MM.1S (cell line): ENCODE measurements at regions not wholly inside any gene's neighbourhood (a gene's known extent, or its start where the extent isn't known, plus 50 kb on each side); places are given as distances from the start of the nearest gene placed in this dataset.

Experiments used
- DNase-seq: peaks from one replicate; pipeline ENCODE4 v3.0.0-alpha.2; 2015
- H2AFZ ChIP-seq: fragments of 300-600 bp; sonication (generic); 2 replicates; pipeline ENCODE4 v1.6.0; 2016; ENCODE audit warnings: antibody characterized with exemption, low read length
- H3F3A ChIP-seq: fragments of 300-600 bp; sonication (generic); 2 replicates; pipeline ENCODE4 v1.6.1; 2016; ENCODE audit warnings: mild to moderate bottlenecking, antibody characterized with exemption, low read length, moderate library complexity, mixed read lengths; ENCODE audit not compliant: insufficient read depth
- H3K27ac ChIP-seq: fragments of 300-600 bp; sonication (generic); 2 replicates; pipeline ENCODE4 v1.5.1; 2016; ENCODE audit warnings: mild to moderate bottlenecking, low read length
- H3K27me3 ChIP-seq: fragments of 300-600 bp; sonication (generic); replicated peaks from 2 replicates; pipeline ENCODE4 v1.6.0; 2016; ENCODE audit warnings: low read length; ENCODE audit not compliant: insufficient read depth
- H3K36me3 ChIP-seq: fragments of 300-600 bp; sonication (generic); replicated peaks from 2 replicates; pipeline ENCODE4 v1.6.1; 2016; ENCODE audit warnings: mild to moderate bottlenecking, low read length, mixed read lengths; ENCODE audit not compliant: insufficient read depth
- H3K4me1 ChIP-seq: fragments of 300-600 bp; sonication (generic); 2 replicates; pipeline ENCODE4 v1.6.1; 2016; ENCODE audit warnings: low read length, mixed read lengths
- H3K4me2 ChIP-seq: fragments of 300-600 bp; sonication (generic); 2 replicates; pipeline ENCODE4 v1.6.0; 2016; ENCODE audit warnings: low read depth, low read length
- H3K4me3 ChIP-seq: fragments of 300-600 bp; sonication (generic); 2 replicates; pipeline ENCODE4 v1.5.1; 2016; ENCODE audit warnings: low read length, mixed read lengths
- H3K79me2 ChIP-seq: fragments of 300-600 bp; sonication (generic); 2 replicates; pipeline ENCODE4 v1.6.1; 2016; ENCODE audit warnings: mixed run types, low read length, mixed read lengths
- H3K9ac ChIP-seq: fragments of 300-600 bp; sonication (generic); 2 replicates; pipeline ENCODE4 v1.6.1; 2016; ENCODE audit warnings: low read length, mixed read lengths
- H3K9me2 ChIP-seq: fragments of 300-600 bp; sonication (generic); replicated peaks from 2 replicates; pipeline ENCODE4 v1.6.1; 2016; ENCODE audit warnings: mild to moderate bottlenecking, low read length, mixed read lengths; ENCODE audit not compliant: insufficient read depth
- H3K9me3 ChIP-seq: fragments of 300-600 bp; sonication (generic); replicated peaks from 2 replicates; pipeline ENCODE4 v1.6.1; 2016; ENCODE audit warnings: mild to moderate bottlenecking, low read length, mixed read lengths; ENCODE audit not compliant: insufficient read depth
- H4K20me1 ChIP-seq: fragments of 300-600 bp; sonication (generic); 2 replicates; pipeline ENCODE4 v1.6.1; 2016; ENCODE audit warnings: mild to moderate bottlenecking, low read length, moderate library complexity, mixed read lengths; ENCODE audit not compliant: insufficient read depth
- CTCF ChIP-seq: fragments of 300-600 bp; sonication (generic); IDR thresholded peaks from 2 replicates; pipeline ENCODE4 v1.5.1; 2016; ENCODE audit warnings: antibody characterized with exemption, low read length, mixed read lengths
- EZH2 ChIP-seq: fragments of 300-600 bp; sonication (generic); optimal IDR thresholded peaks from 2 replicates; pipeline ENCODE3; 2017; ENCODE audit warnings: low read depth, mild to moderate bottlenecking, antibody characterized with exemption, low read length, mixed read lengths
- EZH2phosphoT487 ChIP-seq: fragments of 300-600 bp; sonication (generic); IDR thresholded peaks from 2 replicates; pipeline ENCODE4 v1.6.1; 2018; ENCODE audit warnings: antibody characterized with exemption, low read length

DNA sequence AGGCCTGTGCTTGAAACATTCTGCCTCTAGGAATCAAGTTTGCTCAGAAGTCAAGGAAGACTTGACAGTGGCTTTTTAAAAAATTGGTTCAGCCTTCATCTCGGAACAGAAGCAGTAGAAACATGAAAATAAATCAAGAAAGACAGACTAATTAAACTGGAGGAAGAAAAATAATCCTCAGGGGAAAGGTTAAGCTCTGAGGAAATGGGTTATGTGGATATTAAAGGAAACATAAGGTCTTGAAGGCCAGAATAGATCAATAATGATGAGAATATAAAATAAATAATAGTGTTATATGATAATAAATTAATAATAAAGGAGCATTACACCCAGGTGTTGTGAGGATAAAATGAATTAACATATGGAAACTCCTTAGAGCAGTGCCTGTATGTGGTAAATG is 121.7 kb downstream of the GPR63 start:
- Histone ChIP-seq H3K9ac (no peak overlapping the region), H3K9me3 (no peaks in the 10 kb centered on the region), H3K27ac (no peak overlapping the region), H3K4me3 (no peak overlapping the region), H3K9me2 (no peaks in the 10 kb centered on the region), H3K79me2 (no peaks in the 10 kb centered on the region), H4K20me1 (no peaks in the 10 kb centered on the region), H3K27me3 (no peaks in the 10 kb centered on the region), H3K36me3 (no peaks in the 10 kb centered on the region), H2AFZ (no peak overlapping the region), H3F3A (no peaks in the 10 kb centered on the region), H3K4me1 (no peaks in the 10 kb centered on the region), H3K4me2 (no peak overlapping the region)
- TF ChIP-seq EZH2 (no peak), EZH2phosphoT487 (no peak), CTCF (no peak)
- no peak for DNase-seq

- Histone ChIP-seq H3K79me2 (no peaks in the 10 kb centered on the region), H4K20me1 (no peaks in the 10 kb centered on the region), H3K9ac (no peak overlapping the region), H3K9me3 (no peaks in the 10 kb centered on the region), H3K27ac (no peak overlapping the region), H3K36me3 (no peaks in the 10 kb centered on the region), H3K9me2 (no peaks in the 10 kb centered on the region), H2AFZ (no peak overlapping the region), H3F3A (no peaks in the 10 kb centered on the region), H3K27me3 (no peaks in the 10 kb centered on the region), H3K4me2 (no peak overlapping the region), H3K4me3 (no peak overlapping the region), H3K4me1 (no peaks in the 10 kb centered on the region)
- DNase-seq: no peak
- no peak for TF ChIP-seq CTCF
- no peak for TF ChIP-seq EZH2phosphoT487
- no peak for TF ChIP-seq EZH2
Observed at GRCh38 chr6:96704713-96705112, 132.6 kb downstream of the GPR63 start.

DNA sequence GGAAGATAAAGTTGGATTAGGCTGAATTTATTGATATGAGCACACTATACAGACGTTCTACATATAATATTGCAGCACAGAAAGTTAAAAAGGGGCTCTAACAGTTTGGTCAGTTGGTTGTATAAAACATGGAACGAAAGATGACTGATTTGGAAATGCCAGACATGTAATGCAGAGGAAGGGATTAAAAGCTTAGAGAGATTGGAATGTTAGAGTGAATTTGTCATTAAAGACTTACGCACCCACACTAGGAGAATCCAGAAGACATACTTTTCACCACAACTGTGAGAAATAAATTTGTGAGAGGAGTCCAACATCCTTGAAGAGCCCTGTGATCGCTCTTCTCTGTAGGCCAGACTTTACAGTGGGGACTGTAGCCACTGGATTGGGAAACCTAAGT is 134.7 kb downstream of the GPR63 start:
- Histone ChIP-seq H3K79me2 (no peaks in the 10 kb centered on the region), H3K27me3 (no peaks in the 10 kb centered on the region)
- TF ChIP-seq EZH2phosphoT487 (no peak), EZH2 (no peak), CTCF (no peak)

More for the DNA sequence above, 134.7 kb downstream of the GPR63 start:
- H2AFZ ChIP-seq: no peak overlapping the region
- H3K4me2 ChIP-seq: no peak overlapping the region
- H3K4me1 ChIP-seq: no peaks in the 10 kb centered on the region
- no peak overlapping the region for H3K27ac ChIP-seq
- H3F3A ChIP-seq: no peaks in the 10 kb centered on the region
- H3K36me3 ChIP-seq: no peaks in the 10 kb centered on the region
- H4K20me1 ChIP-seq: no peaks in the 10 kb centered on the region
- H3K4me3 ChIP-seq: no peak overlapping the region
- DNase-seq: no peak
- no peaks in the 10 kb centered on the region for H3K9me3 ChIP-seq
- H3K9me2 ChIP-seq: no peaks in the 10 kb centered on the region
- H3K9ac ChIP-seq: no peak overlapping the region
